ENCODE measurements at regions not wholly inside any gene's neighbourhood (a gene's known extent, or its start where the extent isn't known, plus 50 kb on each side); places are given as distances from the start of the nearest gene placed in this dataset.

DNA sequence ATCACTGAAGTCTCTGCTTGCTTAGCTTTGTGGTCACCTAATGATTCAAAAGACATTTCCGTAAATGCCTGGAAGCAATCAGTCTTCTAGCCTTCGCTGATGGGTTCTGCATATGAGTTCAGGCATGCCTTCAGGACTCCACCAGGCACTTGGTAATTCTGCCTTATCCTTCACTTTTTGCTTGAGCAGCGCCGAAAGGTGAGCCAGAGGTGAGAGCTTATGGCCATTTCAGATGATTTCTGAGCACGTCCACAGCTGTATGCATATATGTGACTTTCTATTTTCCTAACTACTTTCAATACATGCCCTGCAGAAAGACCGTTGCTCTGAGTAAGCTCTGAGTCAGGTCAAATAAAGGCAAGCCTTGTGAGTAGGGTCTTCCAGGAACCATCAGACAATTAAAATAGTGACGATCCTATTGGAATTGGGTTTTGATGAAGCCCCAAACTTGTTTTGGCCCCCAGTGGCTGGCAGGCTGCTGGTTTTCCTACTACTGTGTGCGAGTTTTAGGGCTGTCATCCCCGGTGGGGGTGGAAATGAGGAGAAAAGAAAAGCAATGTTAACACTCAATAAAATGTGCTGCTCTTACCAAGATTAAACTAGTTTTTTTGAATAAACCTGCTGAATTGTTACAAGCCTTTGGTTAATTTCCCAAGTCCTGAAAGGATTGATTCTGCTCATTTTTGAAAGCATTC, 154.4 kb upstream of the AKR1E2 start:
- no peaks in the 10 kb centered on the region for H3K9me3 Mint-ChIP-seq (ENCODE audit: unreplicated experiment)
- no peak overlapping the region for H3K27ac Mint-ChIP-seq (ENCODE audit: unreplicated experiment)
- H3K4me1 Mint-ChIP-seq (ENCODE audit: unreplicated experiment), result no peaks in the 10 kb centered on the region
- no peak for TF ChIP-seq CTCF (IDR thresholded peaks at IDR 0.05; ENCODE audit: unreplicated experiment)
- no peaks in the 10 kb centered on the region for H3K27me3 Mint-ChIP-seq (ENCODE audit: unreplicated experiment)
- no peaks in the 10 kb centered on the region for H3K36me3 Mint-ChIP-seq (ENCODE audit: low read depth, unreplicated experiment)
- no peak for DNase-seq (ENCODE audit: low spot score)
- no peak overlapping the region for H3K4me3 Mint-ChIP-seq (ENCODE audit: unreplicated experiment)

DNA sequence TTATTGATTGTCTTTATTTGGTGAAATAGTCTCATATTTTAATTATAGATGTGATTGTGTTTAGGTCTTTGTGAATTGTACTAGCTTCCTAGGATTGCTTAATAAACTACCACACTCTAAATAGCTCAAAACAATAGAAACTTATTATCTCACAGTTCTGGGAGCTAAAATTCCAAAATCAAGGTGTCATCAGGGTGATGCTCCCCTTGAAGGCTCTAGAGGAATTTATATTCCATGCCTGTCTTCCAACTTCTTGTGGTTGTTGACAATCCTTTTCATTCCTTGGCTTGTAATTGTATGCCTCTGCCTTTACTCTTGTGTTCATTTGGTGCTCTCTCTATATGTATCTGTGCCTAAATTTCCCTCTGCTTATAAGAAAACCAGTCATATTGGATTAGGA, 155.3 kb upstream of the AKR1E2 start:
- Mint-ChIP-seq H3K27ac (ENCODE audit: unreplicated experiment) (no peak overlapping the region), H3K9me3 (ENCODE audit: unreplicated experiment) (no peaks in the 10 kb centered on the region), H3K4me3 (ENCODE audit: unreplicated experiment) (no peak overlapping the region), H3K4me1 (ENCODE audit: unreplicated experiment) (no peaks in the 10 kb centered on the region), H3K36me3 (ENCODE audit: low read depth, unreplicated experiment) (no peaks in the 10 kb centered on the region), H3K27me3 (ENCODE audit: unreplicated experiment) (no peaks in the 10 kb centered on the region)
- no peak for DNase-seq (ENCODE audit: low spot score)
- TF ChIP-seq CTCF (IDR thresholded peaks at IDR 0.05; ENCODE audit: unreplicated experiment), result no peak

- Mint-ChIP-seq H3K36me3 (ENCODE audit: low read depth, unreplicated experiment) (no peaks in the 10 kb centered on the region), H3K27ac (ENCODE audit: unreplicated experiment) (no peak overlapping the region), H3K4me3 (ENCODE audit: unreplicated experiment) (no peak overlapping the region), H3K9me3 (ENCODE audit: unreplicated experiment) (no peaks in the 10 kb centered on the region), H3K4me1 (ENCODE audit: unreplicated experiment) (no peaks in the 10 kb centered on the region), H3K27me3 (ENCODE audit: unreplicated experiment) (no peaks in the 10 kb centered on the region)
- TF ChIP-seq CTCF (IDR thresholded peaks at IDR 0.05; ENCODE audit: unreplicated experiment), result no peak
- DNase-seq (ENCODE audit: low spot score), result no peak
These were observed 156.4 kb upstream of the AKR1E2 start for GRCh38 chr10:4669585-4669984.

DNA sequence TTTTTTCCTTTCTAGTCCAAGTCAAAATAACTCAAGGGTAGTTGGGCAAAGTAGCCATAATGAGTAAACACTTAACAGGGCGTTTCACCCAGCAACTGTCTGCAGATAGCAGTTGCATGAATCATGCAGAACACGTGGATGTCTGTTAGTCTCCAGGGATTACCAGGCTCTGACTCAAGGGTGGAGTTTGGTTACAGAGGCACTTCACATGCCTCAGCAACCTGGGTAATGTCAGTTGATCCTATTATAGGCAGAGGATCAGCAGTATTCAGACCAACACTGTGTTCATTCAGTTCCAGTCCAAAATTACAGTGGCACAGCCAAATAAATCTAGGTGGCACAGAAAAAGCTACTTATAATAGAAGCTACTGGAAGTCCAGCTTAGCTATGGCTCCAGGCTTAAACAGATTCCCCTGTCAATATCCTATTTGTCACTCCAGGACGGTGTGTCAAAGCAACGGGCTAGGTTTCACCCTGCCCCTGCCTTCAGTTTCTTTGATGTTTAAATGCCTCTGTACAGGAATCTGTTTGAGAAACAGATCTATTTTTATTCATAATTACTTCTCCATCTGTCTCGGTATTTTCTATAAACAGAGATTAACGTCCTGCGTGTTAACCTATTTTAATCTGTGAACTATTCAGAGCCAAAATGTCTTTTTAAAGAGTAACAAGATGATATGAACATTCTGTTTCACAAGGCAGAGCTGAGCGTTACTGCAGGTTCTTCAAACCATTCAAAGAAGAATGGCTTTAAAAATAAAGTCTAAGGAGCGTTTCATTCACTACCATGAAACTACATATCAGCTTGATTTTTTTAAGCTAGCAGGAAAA, 162.6 kb upstream of the AKR1E2 start:
- no peak for TF ChIP-seq CTCF (IDR thresholded peaks at IDR 0.05; ENCODE audit: unreplicated experiment)
- Mint-ChIP-seq H3K27ac (ENCODE audit: unreplicated experiment) (no peak overlapping the region), H3K27me3 (ENCODE audit: unreplicated experiment) (peaks cover 7% of the 10 kb centered on the region), H3K9me3 (ENCODE audit: unreplicated experiment) (no peaks in the 10 kb centered on the region), H3K4me1 (ENCODE audit: unreplicated experiment) (no peaks in the 10 kb centered on the region), H3K4me3 (ENCODE audit: unreplicated experiment) (no peak overlapping the region), H3K36me3 (ENCODE audit: low read depth, unreplicated experiment) (no peaks in the 10 kb centered on the region)
- DNase-seq (ENCODE audit: low spot score), result no peak

DNA sequence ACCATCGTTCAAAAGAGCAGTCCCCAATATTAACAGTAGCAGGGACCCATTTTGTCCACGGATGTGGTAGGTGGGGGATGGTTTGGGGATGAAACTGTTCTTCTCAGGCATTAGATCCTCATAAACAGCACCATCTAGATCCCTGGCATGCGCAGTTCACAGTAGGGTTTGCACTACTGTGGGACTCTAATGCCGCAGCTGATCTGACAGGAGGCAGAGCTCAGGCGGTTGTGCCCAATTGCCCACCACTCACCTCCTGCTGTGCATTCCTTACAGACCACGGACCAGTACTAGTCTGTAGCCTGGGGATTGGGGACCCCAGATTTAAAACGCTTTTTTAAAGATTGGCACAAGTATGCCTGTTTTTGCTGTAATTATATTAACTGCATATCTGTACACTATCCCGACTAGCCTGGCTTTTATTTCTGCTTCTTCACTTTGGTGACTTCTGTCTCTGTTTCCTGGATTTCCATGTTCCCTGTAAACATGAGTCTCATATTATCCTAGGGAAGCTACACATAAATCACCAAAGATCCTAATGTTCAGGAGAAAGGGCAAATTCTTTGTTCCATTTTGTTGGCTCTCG, 163.3 kb upstream of the AKR1E2 start:
- Mint-ChIP-seq H3K36me3 (ENCODE audit: low read depth, unreplicated experiment) (no peaks in the 10 kb centered on the region), H3K9me3 (ENCODE audit: unreplicated experiment) (no peaks in the 10 kb centered on the region), H3K27me3 (ENCODE audit: unreplicated experiment) (peaks cover 7% of the 10 kb centered on the region), H3K4me1 (ENCODE audit: unreplicated experiment) (no peaks in the 10 kb centered on the region), H3K27ac (ENCODE audit: unreplicated experiment) (no peak overlapping the region), H3K4me3 (ENCODE audit: unreplicated experiment) (no peak overlapping the region)
- no peak for DNase-seq (ENCODE audit: low spot score)
- TF ChIP-seq CTCF (IDR thresholded peaks at IDR 0.05; ENCODE audit: unreplicated experiment), result no peak

All from endothelial cell (in vitro differentiated cells).